ENCODE measurements at regions not wholly inside any gene's neighbourhood (a gene's known extent, or its start where the extent isn't known, plus 50 kb on each side); places are given as distances from the start of the nearest gene placed in this dataset.

- no peak overlapping the region for H2AFZ ChIP-seq (ENCODE audit: low read length)
- no peak overlapping the region for H3K4me2 ChIP-seq (ENCODE audit: low read depth, low read length, poor library complexity, severe bottlenecking)
- TF ChIP-seq EZH2phosphoT487 (IDR thresholded peaks at IDR 0.05; ENCODE audit: borderline replicate concordance) (no peak), CTCF (conservative IDR thresholded peaks at IDR 0.05; ENCODE audit: low read length) (no peak)
- no peaks in the 10 kb centered on the region for H3F3A ChIP-seq (ENCODE audit: low read depth)
- no peak overlapping the region for H3K9ac ChIP-seq (ENCODE audit: low read depth, low read length, poor library complexity, severe bottlenecking)
- no peaks in the 10 kb centered on the region for H3K36me3 ChIP-seq (ENCODE audit: insufficient read depth, low read length)
- no peaks in the 10 kb centered on the region for H3K9me2 ChIP-seq (replicated peaks; ENCODE audit: low read depth, low read length)
- no peaks in the 10 kb centered on the region for H3K9me3 ChIP-seq (ENCODE audit: insufficient read depth, low read depth, low read length)
- no peaks in the 10 kb centered on the region for H3K79me2 ChIP-seq (ENCODE audit: insufficient read depth, low read length)
- H3K27me3 ChIP-seq (ENCODE audit: insufficient read depth, low read length, poor library complexity, severe bottlenecking), result no peaks in the 10 kb centered on the region
- H4K20me1 ChIP-seq (ENCODE audit: insufficient read depth, low read length, poor library complexity, severe bottlenecking), result no peaks in the 10 kb centered on the region
- H3K4me3 ChIP-seq (ENCODE audit: low read length, poor library complexity, severe bottlenecking), result no peak overlapping the region
- no peaks in the 10 kb centered on the region for H3K4me1 ChIP-seq (ENCODE audit: insufficient read depth, low read length, poor library complexity, severe bottlenecking)
Observed at GRCh38 chr22:23007823-23008222, 62.5 kb upstream of the GNAZ start.

- no peak overlapping the region for H2AFZ ChIP-seq (ENCODE audit: low read length)
- H4K20me1 ChIP-seq (ENCODE audit: insufficient read depth, low read length, poor library complexity, severe bottlenecking), result no peaks in the 10 kb centered on the region
- no peaks in the 10 kb centered on the region for H3K4me1 ChIP-seq (ENCODE audit: insufficient read depth, low read length, poor library complexity, severe bottlenecking)
- H3K4me3 ChIP-seq (ENCODE audit: low read length, poor library complexity, severe bottlenecking), result no peak overlapping the region
- H3K4me2 ChIP-seq (ENCODE audit: low read depth, low read length, poor library complexity, severe bottlenecking), result no peak overlapping the region
- H3K9ac ChIP-seq (ENCODE audit: low read depth, low read length, poor library complexity, severe bottlenecking), result no peak overlapping the region
- H3K36me3 ChIP-seq (ENCODE audit: insufficient read depth, low read length), result no peaks in the 10 kb centered on the region
- TF ChIP-seq CTCF (conservative IDR thresholded peaks at IDR 0.05; ENCODE audit: low read length) (no peak), EZH2phosphoT487 (IDR thresholded peaks at IDR 0.05; ENCODE audit: borderline replicate concordance) (no peak)
- no peaks in the 10 kb centered on the region for H3K27me3 ChIP-seq (ENCODE audit: insufficient read depth, low read length, poor library complexity, severe bottlenecking)
- no peaks in the 10 kb centered on the region for H3F3A ChIP-seq (ENCODE audit: low read depth)
- H3K9me3 ChIP-seq (ENCODE audit: insufficient read depth, low read depth, low read length), result no peaks in the 10 kb centered on the region
- no peaks in the 10 kb centered on the region for H3K79me2 ChIP-seq (ENCODE audit: insufficient read depth, low read length)
- no peaks in the 10 kb centered on the region for H3K9me2 ChIP-seq (replicated peaks; ENCODE audit: low read depth, low read length)
Observed at GRCh38 chr22:23008896-23009295, 61.4 kb upstream of the GNAZ start.
